Eye (tissue), 1 donor: ENCODE measurements at regions not wholly inside any gene's neighbourhood (a gene's known extent, or its start where the extent isn't known, plus 50 kb on each side); places are given as distances from the start of the nearest gene placed in this dataset.
"Not testable (repeated sequence)": the region's sequence is repeated elsewhere in the genome, so short reads cannot be mapped to it uniquely, and the experiment has no call there.

ENCODE experiments used
- DNase-seq: peaks from one replicate; pipeline ENCODE4 v3.0.0-alpha.2; 2015

DNA sequence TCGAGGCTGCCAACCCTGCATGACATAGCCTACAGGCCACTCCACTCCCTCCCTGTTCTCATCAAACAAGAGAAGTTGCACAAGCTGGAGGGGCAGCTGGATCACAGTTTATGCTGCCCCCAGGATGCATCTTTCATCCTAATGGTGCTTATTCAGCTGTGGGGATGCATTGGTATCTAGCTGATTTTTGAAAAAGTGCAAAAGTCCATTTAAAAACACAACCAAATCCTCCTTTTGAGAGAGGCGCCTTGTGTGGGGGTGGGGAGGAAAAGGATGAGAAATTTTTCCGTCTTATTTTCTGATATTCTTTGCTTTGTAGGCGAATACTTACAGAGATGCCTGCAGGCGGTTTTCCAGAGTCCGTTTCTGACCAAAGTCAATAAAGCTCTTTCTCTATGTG is 276.4 kb upstream of the BOD1L1 start:
- no peak for DNase-seq

GRCh38 chr4:13905543-13905942 is 278.0 kb upstream of the BOD1L1 start:
- no peak for DNase-seq

DNA sequence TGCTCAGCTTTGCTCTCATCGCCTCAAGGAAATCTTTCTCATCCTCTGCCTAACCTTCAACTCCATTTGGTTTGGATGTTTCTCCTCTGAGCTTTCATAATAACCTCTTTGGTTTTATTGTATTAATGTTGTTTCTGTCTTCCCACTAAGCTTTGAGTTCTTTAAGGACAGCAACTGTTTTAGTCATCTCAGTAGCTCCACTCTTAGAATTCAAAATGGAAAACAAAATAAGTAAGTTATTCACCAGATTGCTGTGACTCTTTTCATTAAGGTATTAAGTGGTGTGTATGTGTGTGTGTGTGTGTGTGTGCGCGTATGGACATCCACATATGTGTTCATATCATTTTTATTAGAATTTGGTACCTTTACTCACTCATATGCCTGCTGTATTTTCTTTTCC is 279.2 kb upstream of the BOD1L1 start:
- no peak for DNase-seq

GRCh38 chr4:13907255-13907751 is 279.8 kb upstream of the BOD1L1 start:
- no peak for DNase-seq

GRCh38 chr4:13908455-13908854 is 280.9 kb upstream of the BOD1L1 start:
- no peak for DNase-seq

- DNase-seq, result no peak
These were observed 283.0 kb upstream of the BOD1L1 start for GRCh38 chr4:13910556-13910955.

DNA sequence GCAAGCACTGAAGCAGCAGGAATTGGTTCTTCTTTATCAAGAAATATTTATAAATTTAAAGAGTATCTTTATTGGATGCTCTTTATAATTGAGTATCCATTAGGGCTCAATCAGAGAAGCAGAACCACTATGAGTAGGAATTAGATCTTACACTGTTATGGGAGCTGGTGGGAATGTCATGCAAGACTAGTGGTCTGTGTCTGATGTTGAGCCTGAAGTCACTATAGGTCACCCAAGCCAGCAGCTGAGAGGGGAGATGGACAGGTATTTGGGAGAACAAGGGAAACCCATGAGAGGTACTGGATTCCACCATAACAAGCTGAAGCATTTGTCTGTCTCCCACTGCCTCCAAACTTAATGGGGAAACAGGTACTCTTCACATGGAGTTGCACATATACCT is 283.7 kb upstream of the BOD1L1 start:
- DNase-seq, result no peak

- DNase-seq, result no peak
These were observed 285.0 kb upstream of the BOD1L1 start for GRCh38 chr4:13912436-13912925.

DNA sequence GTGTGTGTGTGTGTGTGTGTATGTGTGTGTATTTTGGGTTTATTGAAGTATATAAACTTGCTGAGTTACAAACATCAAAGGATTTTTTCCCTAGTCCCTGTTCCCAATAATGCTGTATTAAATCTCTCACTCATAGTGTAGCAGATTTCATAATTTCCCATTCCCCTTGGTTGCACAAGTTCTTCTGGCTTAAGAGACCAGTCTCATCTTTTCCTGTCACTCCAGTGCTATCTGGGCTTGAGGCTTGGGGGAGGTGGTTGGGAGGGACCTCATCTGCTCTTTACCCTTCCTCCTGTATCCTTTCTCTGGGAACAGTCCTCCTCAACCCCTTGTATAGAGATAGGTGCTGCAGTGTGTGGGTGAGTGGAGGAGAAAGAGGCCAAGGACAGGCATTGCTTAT is 285.4 kb upstream of the BOD1L1 start:
- no peak for DNase-seq

DNA sequence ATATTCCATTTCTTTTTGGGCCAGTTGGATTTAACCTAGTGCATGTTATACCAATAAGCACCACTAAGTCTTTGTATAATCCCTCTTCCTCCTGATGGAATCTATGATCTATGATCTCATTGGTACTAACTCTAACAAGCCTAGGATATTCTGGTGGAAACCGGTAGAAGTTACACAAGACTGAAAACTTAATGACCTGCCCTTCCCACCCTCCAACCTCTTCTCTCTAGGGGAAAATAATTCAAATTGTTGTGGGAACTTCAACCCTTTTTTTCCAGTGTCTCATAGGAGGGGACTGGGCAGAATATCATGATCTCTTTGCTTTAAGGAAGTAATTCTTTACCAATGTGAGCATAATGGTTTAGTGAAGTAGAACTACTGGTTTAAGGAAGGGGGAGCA is 289.5 kb upstream of the BOD1L1 start:
- no peak for DNase-seq

DNA sequence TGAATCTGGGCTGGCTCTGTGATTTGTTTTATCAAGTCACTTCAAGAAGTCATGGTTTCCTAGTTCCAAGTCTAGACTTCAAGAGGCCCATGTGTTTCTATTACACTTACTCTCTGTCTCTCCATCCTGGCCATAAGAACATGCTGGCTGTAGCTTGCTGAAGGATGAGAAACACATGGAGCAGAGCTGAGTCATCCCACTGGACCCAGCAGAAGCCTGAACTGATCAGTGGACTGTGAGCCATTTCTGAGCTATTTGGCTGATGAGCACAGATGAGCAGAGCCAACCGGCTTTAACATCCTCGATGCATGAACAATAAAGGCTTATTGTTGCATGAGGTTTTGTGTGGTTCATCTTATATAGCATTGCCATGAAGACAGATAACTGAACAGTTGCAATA is 290.6 kb upstream of the BOD1L1 start:
- DNase-seq, result peak; percentile 43

- peak; percentile 73 for DNase-seq
These were observed 291.5 kb upstream of the BOD1L1 start for GRCh38 chr4:13918991-13919441.

- no peak for DNase-seq
These were observed 292.8 kb upstream of the BOD1L1 start for GRCh38 chr4:13920111-13920875.

GRCh38 chr4:13920901-13921300 is 293.4 kb upstream of the BOD1L1 start:
- peak; percentile 50 for DNase-seq

GRCh38 chr4:13921805-13922204 is 294.3 kb upstream of the BOD1L1 start:
- no peak for DNase-seq

- DNase-seq, result no peak
These were observed 294.9 kb upstream of the BOD1L1 start for GRCh38 chr4:13922459-13922858.

DNA sequence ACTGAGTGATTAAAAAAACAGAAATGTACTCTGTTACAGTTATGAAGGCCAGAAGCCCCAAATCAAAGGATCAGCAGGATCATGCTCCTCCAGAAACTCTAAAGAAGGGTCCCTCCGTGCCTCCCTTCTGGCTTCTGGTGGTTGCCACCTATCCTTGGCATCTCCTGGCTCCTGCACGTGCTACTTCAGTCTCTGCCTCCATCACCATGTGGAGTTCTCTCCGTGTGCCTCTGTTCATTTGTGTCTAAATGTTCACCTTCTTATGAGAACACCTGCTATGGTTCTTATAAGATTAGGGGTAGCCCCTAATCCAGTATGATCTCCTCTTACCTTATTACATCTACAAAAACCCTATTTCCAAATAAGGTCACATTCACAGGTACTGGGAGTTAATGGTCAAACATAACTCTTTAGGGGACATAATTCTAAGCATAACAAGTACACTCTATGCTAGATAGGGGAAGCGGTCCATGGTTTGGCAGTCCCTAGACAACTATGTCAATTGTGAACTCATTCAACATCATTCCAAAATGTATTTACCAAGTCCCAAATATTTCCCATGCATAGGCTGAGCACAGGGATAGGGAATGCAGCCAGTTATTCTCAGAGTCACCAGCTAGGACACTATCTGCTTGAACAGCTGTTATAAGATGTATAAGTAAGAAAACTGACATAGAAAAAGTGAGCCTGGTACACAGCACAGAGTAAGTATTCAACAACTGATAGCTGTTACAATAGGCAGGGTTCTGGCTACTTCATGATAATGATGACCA is 295.5 kb upstream of the BOD1L1 start:
- no peak for DNase-seq

DNA sequence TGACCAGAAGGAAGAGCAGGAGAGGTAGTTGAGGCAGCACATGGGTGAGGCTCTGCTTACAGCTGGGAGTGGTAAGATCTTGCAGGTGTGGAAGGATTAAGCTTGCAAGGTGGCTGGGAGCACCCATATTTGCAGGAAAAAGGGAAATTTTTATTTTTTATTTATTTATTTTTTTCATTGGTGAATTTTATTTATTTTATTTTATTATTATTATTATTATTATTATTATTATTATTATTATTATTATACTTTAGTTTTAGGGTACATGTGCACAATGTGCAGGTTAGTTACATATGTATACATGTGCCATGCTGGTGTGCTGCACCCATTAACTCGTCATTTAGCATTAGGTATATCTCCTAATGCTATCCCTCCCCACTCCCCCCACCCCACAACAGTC is 297.4 kb upstream of the BOD1L1 start:
- not testable (repeated sequence) for DNase-seq

DNA sequence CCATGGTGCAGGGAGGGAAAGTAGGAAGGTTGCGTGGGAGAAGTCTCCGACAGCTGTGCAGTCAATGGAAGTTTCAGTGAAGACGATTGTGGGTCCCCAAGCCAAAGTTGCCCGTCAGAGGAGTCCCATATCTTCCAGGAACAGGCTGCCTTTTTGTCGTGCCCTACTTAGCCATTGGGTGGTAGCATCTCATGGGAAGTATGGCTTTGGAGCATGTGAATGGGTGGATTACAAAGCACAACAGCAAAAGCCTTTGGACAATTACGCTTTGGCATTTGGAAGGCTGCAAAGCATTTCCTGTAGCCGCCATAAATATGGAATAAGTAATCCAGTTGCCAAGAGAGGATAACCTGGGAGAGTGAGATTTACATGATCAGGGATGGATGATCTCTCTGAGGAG is 300.7 kb upstream of the BOD1L1 start:
- DNase-seq, result no peak

GRCh38 chr4:13930155-13930554 is 302.6 kb upstream of the BOD1L1 start:
- no peak for DNase-seq

DNA sequence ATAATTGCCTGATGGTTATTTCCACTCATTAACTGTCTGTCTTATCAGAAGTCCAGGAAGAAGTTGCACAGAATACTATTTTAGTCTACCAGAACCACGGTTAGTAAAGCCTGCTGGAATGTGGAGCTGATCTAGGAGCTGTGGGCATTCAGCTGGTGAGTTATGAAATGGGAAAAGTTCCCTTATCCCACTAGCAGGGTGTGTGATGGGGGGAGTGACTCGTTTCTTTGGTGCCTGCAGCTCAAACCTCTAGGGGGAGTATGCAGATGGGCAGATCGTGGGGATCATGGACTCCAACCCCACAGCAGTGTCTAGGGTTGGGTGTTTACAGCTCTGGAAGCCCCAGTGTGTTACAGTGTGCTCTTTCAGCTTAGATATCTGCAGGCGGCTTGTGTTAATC is 305.7 kb upstream of the BOD1L1 start:
- DNase-seq, result no peak

GRCh38 chr4:13938299-13938698 is 310.8 kb upstream of the BOD1L1 start:
- no peak for DNase-seq

DNA sequence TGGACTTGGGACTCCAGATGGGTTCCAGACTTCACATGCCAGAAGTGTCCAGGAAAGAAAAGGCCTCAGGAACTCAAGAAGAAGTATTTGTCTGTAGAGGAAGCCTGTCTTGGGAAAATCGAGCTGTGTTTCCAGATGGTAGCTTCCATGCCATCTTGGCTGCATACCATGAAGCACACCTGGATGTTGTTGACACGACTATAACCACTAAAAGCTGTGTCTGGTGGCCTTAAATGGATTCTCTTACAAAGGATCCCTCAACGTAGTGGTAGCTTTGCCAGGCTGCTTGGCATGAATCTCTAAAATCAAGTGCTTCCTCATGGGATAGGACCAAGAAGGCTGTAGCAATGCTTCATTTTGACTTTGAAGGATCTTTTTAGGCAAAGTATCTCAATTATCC is 313.4 kb upstream of the BOD1L1 start:
- DNase-seq, result no peak

DNA sequence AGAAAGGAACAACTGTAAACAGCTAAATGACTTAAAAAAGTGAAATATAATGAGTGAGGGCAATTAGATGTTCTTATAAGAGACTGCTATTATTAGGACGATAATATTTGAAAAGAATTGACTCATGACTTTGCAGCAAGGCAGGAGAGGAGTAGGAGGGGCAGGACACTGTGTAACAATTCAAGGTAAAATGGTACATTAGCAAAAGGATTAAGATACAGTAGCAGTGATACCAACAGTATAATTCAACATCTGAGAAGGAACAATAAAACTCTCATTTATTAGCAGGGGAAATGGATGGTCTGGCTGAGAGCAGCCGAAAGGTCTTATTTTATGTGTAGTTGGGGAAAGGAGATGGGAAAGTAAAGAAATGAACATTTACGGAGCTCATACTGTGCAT is 315.5 kb upstream of the BOD1L1 start:
- DNase-seq, result no peak
